ENCODE measurements at regions not wholly inside any gene's neighbourhood (a gene's known extent, or its start where the extent isn't known, plus 50 kb on each side); places are given as distances from the start of the nearest gene placed in this dataset.

DNA sequence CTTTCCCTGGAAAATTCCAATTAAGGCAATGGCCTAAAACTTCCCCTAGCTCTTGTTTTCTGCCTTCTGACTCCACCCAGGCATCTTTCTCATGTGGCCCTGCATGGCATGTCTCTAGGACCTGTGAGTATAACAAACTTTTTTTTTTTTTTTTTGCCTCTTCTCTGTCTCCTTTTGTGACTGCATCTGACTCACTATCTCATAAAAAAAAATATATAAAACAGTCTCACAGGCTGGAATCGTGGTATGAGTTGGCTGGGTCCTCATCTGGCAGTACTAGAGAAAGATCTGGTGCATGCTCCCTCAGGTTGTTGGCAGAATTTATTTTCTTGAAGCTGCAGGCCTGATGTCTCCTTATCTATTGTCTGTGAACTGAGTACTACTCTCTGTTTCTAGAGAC is 313.9 kb downstream of the TECRL start:
- TF ChIP-seq, protein P1, sequence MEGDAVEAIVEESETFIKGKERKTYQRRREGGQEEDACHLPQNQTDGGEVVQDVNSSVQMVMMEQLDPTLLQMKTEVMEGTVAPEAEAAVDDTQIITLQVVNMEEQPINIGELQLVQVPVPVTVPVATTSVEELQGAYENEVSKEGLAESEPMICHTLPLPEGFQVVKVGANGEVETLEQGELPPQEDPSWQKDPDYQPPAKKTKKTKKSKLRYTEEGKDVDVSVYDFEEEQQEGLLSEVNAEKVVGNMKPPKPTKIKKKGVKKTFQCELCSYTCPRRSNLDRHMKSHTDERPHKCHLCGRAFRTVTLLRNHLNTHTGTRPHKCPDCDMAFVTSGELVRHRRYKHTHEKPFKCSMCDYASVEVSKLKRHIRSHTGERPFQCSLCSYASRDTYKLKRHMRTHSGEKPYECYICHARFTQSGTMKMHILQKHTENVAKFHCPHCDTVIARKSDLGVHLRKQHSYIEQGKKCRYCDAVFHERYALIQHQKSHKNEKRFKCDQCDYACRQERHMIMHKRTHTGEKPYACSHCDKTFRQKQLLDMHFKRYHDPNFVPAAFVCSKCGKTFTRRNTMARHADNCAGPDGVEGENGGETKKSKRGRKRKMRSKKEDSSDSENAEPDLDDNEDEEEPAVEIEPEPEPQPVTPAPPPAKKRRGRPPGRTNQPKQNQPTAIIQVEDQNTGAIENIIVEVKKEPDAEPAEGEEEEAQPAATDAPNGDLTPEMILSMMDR (conservative IDR thresholded peaks at IDR 0.05; ENCODE audit: low read depth, low read length): no peak
- no peak for TF ChIP-seq POLR2A (IDR thresholded peaks at IDR 0.05; ENCODE audit: low read depth, low read length)
- TF ChIP-seq MAFK (IDR thresholded peaks at IDR 0.05; ENCODE audit: low read depth, low read length): no peak
- no peak for TF ChIP-seq RFX5 (IDR thresholded peaks at IDR 0.05; ENCODE audit: low read depth, low read length)
- no peak for TF ChIP-seq RAD21 (IDR thresholded peaks at IDR 0.05; ENCODE audit: low read length)
- TF ChIP-seq BHLHE40 (IDR thresholded peaks at IDR 0.05; ENCODE audit: low read depth, low read length): no peak
- TF ChIP-seq, protein P2, sequence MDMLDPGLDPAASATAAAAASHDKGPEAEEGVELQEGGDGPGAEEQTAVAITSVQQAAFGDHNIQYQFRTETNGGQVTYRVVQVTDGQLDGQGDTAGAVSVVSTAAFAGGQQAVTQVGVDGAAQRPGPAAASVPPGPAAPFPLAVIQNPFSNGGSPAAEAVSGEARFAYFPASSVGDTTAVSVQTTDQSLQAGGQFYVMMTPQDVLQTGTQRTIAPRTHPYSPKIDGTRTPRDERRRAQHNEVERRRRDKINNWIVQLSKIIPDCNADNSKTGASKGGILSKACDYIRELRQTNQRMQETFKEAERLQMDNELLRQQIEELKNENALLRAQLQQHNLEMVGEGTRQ (IDR thresholded peaks at IDR 0.05; ENCODE audit: low read depth, low read length): no peak
- no peak for TF ChIP-seq MAZ (IDR thresholded peaks at IDR 0.05; ENCODE audit: borderline replicate concordance, low read depth, low read length)

Measured in IMR-90 (cell line).